SKM-1 (cell line): ENCODE measurements at regions not wholly inside any gene's neighbourhood (a gene's known extent, or its start where the extent isn't known, plus 50 kb on each side); places are given as distances from the start of the nearest gene placed in this dataset.

Experiments used
- DNase-seq: peaks from one replicate; lab custom pipeline; 2025; ENCODE audit not compliant: unreplicated experiment; lab: John Stamatoyannopoulos, UW

DNA sequence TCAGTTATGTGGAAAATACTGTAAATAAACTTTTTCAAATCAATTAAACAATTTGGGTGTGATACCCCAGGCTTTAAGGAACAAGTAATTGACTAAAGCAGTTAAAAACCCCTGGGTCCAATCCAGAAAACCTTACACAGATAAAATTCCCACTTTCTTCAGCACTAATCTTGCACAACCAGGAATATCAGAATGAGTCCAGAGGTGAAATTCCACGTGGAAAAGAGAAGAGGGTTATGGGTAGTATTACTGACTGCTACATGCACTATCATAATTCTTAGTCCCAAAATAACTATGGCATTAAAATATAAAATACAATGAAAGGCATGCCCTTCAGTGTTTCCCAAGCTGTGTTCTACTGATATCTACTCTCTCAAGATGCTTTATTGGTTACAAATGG, 135.7 kb upstream of the STEAP4 start:
- DNase-seq = no peak

DNA sequence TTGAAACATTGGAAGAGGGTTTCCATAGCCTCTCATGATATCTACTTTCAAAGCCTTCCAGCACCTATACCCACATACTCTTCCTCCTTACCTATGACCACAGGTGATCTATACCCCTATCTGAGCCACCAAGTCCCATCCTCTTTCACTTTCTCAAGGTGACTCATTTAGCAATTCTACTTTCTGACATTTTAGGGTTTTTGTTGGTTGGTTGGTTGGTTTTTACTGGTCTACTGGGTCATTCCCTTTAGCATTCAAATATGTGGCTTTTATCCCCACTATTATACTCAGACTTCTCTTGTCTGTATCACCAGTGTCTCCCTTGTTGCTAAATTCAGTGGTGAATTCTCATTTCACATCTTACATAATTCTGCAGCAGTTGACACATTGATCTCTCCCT, 130.4 kb upstream of the STEAP4 start:
- no peak for DNase-seq

- no peak for DNase-seq
Measured at GRCh38 chr7:88432301-88432700, 125.6 kb upstream of the STEAP4 start.

DNA sequence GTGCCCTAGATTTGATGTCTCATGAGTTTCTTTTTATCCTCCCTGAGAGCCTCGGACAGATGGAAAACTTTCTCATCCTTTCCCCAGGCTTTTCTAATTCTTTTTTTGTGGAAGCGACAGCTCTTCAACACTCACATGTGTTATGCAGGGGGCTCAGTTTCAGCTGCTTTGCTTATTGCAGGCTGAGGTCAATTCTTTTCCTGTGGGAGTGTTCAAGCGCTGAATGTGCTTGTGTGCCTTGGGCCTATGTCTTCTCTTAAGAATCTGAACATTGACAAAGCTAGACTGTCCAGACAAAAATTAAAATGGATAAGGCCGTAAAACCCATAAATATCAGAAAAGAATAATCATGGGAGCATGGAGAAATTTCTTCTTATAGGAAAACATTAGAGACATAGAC, 125.2 kb upstream of the STEAP4 start:
- no peak for DNase-seq

DNA sequence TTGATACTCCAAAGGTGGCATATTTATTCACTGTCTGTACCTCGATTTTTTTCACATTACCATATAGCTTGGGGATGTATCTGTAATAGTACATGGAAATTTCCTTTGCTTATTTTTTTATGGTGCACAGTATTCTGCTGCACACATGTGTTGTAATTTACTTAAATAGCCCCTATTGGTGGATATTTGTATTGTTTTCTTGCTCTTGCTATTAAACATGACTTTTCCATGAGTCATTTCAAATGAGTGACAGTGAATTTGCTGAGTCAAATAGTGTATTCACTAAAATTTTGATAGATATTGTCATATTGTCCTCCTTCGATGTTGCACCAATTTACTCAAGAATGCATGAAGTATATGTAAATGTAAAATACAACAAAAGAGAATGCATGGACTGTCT, 122.7 kb upstream of the STEAP4 start:
- no peak for DNase-seq

- no peak for DNase-seq
Measured at GRCh38 chr7:88402529-88402928, 95.8 kb upstream of the STEAP4 start.

DNA sequence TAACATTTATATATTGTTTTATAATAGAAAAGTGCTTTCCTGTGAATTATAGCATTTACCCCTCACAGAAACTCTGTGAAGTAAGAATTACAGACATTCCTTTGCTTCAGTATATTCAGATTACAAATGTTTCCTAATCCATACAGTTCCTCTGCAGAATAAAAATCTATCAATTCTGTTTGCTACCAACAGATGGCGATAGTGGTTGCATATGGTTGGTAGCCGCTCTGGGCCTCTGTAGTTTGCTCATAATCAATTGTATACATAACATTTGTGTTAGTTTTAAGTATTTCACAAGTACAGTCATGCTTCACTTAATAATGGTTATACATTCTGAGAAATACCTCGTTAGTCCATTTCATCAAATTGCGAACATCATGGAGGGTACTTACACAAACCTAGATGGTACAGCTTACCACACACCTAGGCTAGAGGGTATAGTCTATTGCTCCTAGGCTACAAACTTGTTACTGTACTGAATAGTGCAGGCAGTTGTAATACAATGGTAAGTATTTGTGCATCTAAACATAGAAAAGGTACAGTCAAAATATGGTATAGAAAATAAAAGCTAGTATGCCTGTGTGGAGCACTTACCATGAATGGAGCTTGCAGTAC, 94.4 kb upstream of the STEAP4 start:
- DNase-seq = peak; percentile 54

DNA sequence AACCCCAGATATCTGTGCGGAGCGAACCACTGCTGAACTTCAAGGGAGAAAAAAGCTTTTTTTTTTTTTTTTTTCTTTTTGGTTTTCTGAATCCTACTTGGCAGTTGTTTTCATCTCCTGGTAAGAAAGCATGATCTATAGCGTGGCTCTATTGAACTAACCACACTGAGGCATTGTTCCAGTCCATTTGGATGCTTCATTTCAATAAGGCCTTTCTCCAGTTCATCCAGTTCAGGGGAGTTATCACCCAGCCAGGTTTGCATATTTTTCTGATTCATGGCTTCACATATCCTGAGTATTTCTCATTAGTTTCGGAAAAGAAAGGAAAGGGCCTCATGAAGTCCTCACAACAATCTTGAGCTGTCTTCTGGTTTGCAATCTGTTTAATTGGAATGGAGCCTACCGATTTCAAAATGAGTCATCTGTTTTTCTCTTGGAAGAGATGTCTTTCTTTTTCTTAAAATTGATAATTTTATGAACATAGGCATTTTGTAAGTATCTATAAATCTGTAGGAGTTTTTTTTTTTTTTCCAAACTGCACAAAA, 93.1 kb upstream of the STEAP4 start:
- no peak for DNase-seq

DNA sequence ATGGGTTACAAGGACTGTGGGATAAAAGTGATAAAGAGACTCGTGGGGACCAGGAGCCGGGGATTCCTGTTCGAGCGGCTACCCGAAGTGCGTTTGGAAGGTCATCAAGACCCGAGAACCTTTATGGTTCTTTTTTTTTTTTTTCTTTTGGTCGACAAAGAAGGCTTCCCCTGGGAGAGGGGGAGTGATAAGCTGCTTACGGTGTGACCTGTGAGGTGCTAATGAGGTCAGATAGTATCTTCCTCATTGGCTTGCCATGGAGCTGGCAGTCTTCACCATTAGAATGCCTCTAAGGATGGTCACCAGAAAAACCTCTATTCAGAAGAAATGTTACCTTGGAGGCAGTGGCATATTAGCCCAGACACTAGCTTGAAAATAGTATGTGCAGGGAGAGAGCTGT, 92.3 kb upstream of the STEAP4 start:
- DNase-seq = no peak

DNA sequence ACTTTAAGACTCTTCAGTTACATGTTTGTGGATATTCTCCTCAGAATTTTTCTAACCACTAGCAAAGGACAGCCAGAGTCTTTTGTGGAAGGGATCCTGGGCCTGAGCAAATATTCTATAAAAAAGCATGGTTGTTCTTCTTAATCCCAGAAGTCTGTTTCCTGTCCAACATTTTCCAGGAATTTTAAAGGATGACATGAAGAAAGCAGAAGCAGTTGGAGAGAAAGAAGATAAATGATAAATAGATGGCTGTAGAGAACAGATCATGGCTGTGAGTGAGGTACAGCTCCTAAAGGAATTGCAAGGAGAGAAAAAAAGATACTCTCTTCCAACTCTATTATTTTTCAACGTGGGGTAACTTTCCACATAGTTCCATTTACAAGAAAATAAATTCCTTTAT, 91.8 kb upstream of the STEAP4 start:
- DNase-seq = no peak

- DNase-seq = no peak
Measured at GRCh38 chr7:88396948-88397322, 90.2 kb upstream of the STEAP4 start.

- DNase-seq = no peak
Measured at GRCh38 chr7:88396295-88396947, 89.7 kb upstream of the STEAP4 start.

DNA sequence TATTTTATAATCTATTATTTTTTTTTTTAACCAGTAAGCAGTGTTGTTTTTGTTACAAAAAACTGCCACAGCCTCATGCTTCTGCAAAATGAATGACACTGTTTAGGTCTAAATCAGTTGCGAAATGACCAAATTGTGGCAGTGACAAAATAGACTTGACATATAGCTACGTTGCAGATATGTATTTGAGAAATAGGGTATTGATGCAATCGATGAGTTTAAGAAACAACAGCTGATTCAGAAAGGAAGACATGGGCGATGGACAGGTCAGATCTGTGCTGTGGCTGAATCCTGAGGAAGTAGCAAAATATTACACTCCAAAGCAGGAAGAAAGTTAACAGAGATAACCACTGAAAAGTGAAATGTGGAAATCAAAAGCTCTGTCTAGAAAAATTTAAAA, 89.0 kb upstream of the STEAP4 start:
- peak; percentile 76 for DNase-seq

- no peak for DNase-seq
Measured at GRCh38 chr7:88391247-88391646, 84.6 kb upstream of the STEAP4 start.

DNA sequence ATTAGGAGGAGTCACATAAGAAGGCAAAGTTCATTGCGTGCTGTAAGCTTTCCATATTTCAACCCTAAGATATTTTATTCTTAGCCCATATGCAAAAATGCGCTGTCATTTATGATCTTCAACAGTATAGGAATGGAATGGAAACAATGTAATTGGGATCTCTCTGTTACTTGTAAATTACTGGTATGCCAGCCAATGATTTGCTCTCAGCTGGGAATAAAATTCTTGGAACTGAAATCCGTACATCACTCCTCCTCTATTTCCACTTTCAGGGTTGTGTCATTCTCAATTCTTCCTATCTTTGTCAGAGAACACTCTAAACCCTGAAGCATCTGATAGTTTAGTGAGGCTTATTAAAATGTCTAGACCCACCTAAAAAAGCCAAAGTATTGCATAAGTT, 80.7 kb upstream of the STEAP4 start:
- DNase-seq = no peak

- no peak for DNase-seq
Measured at GRCh38 chr7:88386665-88387156, 80.0 kb upstream of the STEAP4 start.

DNA sequence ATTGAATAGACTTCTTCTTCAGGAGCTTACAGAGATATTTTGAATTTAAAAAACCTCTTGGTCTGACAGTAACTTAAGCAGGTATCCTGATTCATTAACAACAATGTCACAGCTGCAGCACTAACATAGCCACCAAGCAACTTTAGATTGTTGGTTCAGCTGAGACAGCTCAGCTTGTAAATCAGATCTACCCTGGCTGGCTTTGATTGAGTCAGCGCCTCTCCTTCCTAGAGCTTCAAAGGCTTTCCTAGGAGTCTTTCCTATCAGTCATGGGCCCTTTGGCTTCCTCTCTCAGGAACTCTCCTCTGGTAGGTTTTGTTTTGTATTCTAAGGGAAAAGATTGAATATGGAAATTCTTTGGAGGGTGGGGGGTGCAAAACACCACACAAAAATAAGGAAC, 70.7 kb upstream of the STEAP4 start:
- no peak for DNase-seq

DNA sequence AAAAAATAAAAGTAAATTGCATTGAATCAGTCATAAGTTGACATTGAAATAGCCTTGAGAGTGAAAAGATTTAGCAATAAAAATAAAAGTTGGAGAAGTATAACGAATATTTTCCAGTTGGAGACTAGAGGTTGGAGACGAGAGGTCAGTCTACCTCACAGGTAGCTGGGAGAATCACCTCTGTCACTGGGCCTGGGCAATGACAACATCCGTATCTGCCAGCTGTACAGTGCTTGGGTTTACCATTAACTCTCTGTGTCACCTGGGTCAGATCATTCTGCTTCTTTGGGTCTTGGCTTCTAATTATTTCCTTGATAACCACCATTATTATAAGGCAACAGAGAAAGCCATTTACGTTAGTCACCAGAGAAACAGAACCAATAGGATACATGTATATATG, 62.0 kb upstream of the STEAP4 start:
- no peak for DNase-seq

- DNase-seq = no peak
Measured at GRCh38 chr7:88366845-88367244, 60.2 kb upstream of the STEAP4 start.

GRCh38 chr7:88363869-88364268, 57.2 kb upstream of the STEAP4 start:
- DNase-seq = no peak

DNA sequence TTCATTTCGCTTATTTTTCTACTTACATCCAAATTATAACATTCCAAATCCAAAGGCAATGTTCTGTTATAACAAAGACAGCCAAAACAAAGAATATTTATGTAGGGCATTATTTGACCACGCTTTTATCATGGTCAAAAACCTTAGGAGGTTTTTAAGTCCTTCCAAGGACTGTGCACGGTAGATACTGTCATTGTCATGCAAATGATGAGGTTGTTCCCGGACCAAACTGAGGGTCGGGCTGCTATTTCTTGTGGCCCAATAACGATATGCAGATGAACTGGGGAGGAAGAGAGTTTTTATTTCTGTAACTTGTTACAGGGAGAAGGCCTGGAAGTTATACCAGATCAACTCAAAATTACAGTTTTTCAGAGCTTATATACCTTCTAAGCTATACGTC, 56.6 kb upstream of the STEAP4 start:
- DNase-seq = no peak

DNA sequence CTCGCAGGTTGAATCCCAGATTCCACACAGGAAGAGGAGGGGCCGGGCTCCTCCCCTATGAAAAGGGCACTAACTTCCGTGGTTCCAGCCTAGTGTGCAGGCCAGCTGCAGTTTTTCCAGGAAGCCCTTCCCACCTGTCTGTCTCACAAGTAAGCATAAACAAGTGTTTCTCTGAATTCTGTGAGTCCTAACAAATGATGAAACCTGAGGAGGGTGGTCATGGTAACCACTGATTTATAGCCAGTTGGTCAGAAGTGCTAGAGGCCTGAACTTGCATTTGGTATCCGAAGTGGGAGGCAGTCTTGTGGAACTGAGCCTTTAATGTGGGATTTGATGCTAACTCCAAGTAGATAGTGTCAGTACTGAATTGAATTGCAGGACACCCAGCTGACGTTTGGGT, 54.7 kb upstream of the STEAP4 start:
- no peak for DNase-seq

DNA sequence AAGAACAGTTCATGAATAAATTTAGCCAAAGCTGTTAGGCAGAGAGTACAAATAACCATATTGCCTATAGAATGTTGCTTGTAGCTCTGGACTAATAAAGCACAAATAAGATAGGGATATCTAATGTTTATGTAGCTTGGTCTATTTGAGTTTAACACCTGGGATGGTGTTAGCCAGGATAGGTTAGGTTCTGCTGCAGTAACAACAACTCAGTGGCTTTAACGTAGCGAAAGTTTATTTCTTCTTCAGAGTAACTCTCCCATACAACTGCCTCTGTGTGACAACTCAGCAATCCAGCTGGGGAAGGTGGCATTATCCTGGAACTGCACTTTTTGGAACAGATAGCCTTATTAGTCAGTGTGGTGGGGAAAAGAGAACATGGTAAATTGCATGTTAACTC, 52.2 kb upstream of the STEAP4 start:
- no peak for DNase-seq
